NCI-H2081 treated with DMSO at 0.1 percent for 48 hours (cell line): ENCODE measurements at regions not wholly inside any gene's neighbourhood (a gene's known extent, or its start where the extent isn't known, plus 50 kb on each side); places are given as distances from the start of the nearest gene placed in this dataset.

Experiments used
- DNase-seq: peaks from one replicate; lab custom pipeline; 2025; lab: John Stamatoyannopoulos, UW

DNA sequence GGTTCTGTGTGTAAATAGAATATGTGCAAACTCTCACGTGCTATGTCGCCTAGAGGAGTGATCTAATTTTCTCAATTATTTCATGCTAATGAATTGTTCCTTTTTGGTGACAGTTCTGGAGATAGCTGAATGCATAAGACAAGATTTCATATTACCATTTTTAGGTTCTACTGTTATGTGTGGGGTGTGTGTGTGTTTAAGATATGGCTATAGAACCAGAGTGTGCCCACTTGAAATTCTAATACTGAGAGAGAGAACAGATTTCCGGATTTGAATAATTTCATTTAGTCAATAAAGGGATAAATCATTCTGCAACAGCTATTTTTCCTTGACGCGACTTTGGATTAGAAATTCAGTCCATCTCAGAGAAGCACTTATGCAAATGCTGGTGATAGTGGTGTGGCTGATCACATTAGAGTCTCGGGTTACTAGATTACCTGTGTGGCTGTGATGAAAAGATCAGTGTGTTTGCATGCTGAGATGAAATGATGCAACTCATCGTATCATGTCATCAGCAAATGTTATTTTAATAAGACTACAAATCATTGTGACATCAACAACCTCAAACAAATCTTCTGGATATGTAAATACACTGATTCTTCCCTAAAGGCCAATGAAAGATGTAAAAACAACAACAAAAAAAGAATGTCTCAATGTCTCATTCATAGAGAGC lies 415.9 kb downstream of the EPHA4 start:
- DNase-seq: no peak

DNA sequence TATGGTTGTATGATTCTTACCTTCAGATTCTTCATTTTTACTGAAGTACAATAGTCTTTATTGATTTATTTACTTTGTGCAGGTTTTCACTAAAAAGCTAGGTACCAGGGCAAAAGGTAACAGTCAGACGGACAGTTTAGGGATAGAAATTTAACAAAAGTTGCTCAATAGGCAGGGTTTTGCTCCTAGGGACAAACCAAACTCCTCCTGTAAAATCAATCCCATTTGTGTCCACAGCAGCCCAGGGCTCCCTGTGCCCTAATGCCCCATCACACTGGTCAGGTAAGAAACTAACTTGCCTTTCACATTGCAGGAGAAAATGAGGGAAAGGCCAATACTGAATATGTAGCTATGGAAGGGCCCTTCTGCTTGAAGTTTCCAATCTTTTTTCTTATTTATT lies 410.9 kb downstream of the EPHA4 start:
- DNase-seq: no peak

DNA sequence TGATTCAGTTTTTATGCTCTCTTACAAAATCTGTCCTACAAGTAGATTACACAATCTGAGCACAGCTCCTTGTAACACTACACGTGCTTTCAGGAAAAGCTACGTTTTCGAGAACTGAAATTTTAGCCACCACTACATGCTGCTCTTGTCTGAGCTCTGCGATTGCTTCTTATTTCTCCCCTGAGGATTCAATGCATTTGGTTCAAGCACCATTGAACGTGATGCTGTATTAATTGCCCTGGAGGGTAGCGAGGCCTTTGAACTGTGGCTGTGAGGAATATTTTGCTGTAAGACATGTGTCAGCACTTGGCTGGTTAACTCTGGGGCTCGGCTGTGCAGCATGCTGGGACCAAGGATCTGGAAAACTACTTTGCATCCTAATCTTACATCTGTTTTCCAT lies 405.8 kb downstream of the EPHA4 start:
- DNase-seq: no peak

DNA sequence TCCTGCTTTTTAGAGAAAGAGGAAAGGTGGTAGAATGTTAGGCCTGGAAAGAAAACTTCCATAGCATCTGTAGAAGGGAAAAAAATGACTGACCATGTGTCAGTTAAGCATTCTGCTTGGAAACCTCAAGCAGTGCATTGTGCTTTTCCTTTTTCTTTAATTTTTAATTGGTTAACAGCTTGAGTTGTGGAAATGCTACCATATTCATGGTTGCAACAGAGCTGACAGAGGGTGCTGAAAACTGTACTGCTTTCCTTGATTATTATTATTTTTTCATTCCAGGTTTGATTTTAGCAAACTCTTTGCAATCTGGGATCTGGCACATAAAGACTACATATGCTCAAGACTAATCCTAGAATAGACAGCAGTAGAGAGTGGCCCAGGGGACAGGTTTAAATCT lies 404.5 kb downstream of the EPHA4 start:
- DNase-seq: no peak

DNA sequence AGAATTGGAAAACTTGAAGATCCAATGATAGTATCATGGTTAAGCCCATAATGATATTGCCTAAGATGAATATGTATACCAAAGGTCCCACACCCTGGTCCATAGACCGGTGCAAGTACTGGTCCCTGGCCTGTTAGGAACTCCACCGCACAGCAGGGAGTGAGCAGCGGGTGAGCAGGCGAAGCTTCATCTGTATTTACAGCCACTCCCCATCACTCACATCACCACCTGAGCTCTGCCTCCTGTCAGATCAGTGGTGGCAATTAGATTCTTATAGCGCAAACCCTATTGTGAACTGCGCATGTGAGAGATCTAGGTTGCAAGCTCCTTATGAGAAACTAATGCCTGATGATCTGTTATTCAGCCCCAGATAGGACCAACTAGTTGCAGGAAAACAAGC lies 402.4 kb downstream of the EPHA4 start:
- no peak for DNase-seq

GRCh38 chr2:221170548-221170947 lies 401.6 kb downstream of the EPHA4 start:
- DNase-seq: no peak

DNA sequence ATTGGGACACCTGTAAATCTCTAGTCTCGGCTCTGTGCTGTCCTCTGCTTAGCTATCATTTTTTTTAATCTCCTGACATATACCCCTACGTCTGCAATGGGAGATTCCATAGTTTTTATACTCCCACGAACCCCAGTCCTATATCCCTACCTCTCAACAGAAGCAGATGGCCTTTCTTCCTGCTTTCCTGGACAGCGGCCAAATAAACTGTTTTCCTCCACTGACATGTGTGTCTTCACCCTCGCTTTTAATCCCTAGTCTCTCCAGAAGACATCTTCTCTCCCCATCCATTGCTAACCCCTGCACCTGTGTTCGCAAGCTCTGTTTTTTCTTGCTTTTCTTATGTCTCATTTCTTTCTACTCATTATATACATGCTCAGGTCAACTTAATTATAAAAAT lies 395.4 kb downstream of the EPHA4 start:
- DNase-seq: no peak

DNA sequence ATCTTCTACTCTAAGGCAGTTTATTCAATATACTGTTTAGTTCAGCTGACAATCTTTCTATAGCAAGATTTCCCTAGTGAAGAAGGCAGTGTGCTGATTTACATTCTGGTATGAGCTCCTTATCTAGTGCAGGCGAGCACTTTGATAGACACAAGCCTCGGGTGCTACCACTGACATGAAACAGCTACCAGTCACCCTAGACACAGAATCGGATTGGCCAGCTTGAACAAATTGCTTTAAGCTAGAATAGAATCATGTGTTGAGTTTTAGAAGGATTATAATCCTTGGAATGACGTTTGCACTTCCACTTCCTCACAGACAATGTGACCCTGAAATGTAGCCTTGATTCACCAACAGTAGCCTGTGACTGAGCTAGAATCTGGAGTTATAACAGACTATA lies 394.0 kb downstream of the EPHA4 start:
- DNase-seq: no peak

- DNase-seq: no peak
Measured at GRCh38 chr2:221186873-221187272, 385.2 kb downstream of the EPHA4 start.

DNA sequence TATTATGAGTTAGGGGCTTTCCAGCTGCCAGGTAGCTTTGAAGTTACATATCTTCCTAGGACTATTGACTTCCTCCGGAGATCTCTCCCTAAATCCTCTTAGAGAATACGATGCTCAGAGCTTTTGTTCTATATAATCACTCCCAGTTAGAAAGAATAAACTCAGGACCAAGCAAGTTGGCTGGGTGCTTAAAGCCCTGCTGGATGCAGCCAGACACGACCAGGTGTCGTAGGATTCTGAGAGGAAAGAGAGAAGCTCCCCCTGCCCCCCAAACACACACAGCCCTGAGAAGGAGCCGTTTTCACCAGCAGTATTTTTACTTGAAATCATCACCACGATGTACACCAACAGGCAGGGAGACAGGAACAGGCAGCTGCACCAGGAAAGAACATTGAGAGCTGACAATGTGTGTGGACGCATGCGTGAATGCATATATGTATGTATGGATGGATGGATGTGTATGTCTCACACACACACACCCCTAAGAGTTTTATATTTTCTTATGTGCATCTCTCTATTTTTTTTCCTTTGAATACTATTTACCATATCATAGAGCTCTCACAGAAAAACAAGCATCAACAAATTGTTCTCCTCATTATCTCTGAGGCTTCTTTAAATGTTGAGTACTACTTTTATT lies 382.6 kb downstream of the EPHA4 start:
- no peak for DNase-seq

GRCh38 chr2:221195829-221196228 lies 376.3 kb downstream of the EPHA4 start:
- DNase-seq: no peak

GRCh38 chr2:221197225-221197856 lies 374.8 kb downstream of the EPHA4 start:
- DNase-seq: no peak

- no peak for DNase-seq
Measured at GRCh38 chr2:221198309-221198708, 373.8 kb downstream of the EPHA4 start.

DNA sequence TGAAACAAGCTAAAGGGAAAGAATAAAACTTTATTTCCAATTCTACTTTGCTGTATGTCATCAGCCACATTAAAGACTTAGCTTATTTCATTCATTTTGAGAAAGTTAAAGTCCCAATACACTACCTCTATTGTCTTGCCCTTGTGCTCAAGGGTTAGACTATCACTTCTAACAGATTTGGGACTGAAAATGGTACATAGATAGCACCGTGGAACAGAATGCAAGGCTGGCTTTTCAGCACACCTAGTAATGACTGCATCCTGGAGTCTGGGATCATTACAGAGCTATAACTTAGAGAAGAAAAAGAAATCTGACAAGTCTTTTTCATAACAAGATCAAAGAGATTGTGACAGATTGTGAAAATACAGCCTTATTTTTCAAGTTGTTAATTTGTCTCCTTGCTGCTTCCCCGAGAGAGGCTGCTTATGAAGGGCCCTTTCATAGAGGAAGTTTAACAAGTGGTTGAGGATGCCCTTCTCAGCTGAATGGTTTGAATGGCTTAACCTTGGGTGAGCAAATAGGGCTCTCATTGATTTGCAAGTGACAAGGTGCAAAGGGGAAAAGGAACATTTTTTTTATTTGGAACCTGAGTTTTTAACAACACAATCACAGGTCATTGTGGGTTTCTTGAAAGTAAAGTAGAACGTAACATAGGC lies 371.8 kb downstream of the EPHA4 start:
- no peak for DNase-seq

DNA sequence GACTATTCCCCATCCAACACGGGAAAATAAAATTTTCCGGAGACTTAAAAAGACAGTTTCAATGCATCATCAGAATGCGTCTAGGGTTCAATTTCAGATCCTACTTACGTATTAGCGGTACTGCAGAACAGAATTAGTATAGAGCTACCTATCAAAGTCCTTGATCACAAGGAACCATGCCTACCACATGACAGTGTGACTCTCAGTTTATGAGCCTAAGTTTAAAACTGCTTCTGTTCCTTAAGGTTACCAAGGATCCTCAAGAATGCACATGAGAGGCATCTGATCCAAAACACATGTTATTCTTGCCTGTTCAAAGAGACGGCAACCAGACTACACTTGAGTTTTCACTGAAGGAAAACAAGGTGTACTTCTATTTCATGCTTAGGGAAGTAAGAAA lies 369.7 kb downstream of the EPHA4 start:
- DNase-seq: no peak

GRCh38 chr2:221203125-221203524 lies 369.0 kb downstream of the EPHA4 start:
- DNase-seq: no peak

- no peak for DNase-seq
Measured at GRCh38 chr2:221203856-221204255, 368.2 kb downstream of the EPHA4 start.

DNA sequence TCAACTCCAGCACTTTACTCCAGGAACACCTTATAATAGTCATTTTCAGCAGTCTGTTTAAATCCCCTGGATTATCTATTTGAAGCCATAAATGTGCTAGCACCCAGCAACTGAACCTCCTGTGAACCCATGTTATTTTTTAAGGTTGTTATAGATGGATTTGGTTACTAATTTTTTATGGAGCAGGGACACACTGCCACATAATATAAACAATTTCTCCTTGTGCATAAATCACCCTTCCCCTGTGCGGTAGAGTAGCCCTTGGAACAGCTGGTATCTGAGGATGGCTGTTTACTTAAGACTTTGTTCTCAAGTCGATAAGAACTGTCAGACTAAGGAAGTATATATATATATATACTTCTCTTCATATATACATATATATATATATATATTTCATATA lies 367.4 kb downstream of the EPHA4 start:
- no peak for DNase-seq

DNA sequence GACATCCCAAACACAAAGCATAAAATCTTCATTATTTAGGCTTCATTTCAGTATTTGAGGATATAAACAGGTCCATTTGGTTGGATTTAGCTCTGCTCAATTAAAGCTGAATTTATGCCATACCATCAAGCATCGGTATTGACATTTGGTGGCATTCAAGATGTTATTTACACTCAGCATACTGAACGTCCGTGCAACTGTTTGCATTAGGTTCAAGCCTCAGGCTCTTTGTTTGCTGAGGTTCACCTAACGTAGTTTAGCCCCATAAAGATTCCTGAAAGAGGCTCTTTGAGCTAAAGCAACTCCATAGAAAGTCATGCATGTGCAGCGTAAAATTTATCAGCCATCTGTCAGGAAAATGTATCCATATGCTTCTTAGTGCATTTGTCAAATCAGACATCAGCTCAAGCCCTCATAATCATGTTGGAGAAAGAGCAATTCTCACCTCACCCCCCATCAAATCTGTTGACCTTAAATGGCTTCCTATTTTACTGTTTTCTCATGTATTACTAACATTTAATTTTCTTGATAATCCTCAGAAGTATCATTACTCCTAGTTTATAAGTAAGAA lies 366.9 kb downstream of the EPHA4 start:
- DNase-seq: peak; percentile 52

- DNase-seq: no peak
Measured at GRCh38 chr2:221210686-221211085, 361.4 kb downstream of the EPHA4 start.

DNA sequence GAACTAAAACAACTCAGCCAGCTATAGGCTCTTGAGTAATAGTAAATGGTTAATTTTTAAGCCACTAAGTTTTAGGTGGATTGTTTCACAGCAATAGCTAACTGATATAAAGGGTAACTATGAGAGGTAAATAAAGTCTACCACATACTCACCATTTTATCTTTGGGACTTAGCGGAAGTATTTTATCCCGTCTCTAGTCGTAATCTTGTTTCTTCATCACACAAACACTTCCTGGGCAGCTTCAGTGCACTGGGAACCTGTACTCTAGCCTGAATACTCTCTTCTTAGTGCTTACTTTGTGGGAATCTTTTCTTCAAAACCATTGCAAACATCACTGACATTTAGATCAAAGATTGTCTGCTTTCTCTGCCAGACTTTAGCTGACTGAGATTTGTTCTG lies 360.5 kb downstream of the EPHA4 start:
- DNase-seq: no peak

- no peak for DNase-seq
Measured at GRCh38 chr2:221212105-221212504, 360.0 kb downstream of the EPHA4 start.

GRCh38 chr2:221215487-221215886 lies 356.6 kb downstream of the EPHA4 start:
- no peak for DNase-seq
